Medulla oblongata (tissue), 1 donor: ENCODE measurements at regions not wholly inside any gene's neighbourhood (a gene's known extent, or its start where the extent isn't known, plus 50 kb on each side); places are given as distances from the start of the nearest gene placed in this dataset.
"Not testable (repeated sequence)": the region's sequence is repeated elsewhere in the genome, so short reads cannot be mapped to it uniquely, and the experiment has no call there.

ENCODE experiments used
- DNase-seq: peaks from one replicate; pipeline ENCODE4 v3.0.0-alpha.2; 2015; ENCODE audit errors: extremely low spot score

DNA sequence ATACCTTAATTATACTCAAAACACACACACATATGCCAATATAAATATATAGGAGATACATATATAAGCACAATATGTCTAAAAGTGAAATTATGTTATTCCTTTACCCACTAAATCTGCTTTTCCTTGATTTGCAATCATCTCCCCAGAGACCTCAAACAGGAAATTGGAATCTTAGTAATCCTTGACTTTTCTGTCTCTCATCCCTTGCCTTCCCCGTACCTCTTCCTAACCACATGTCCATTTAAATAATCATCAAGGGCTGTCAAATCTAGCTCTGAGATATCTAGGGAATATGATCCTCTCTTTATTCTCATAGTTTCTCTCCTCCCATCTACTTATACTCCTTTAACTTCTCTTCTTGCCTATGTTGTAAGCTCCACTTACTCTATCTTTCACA lies 336.6 kb downstream of the HGF start:
- DNase-seq = no peak

DNA sequence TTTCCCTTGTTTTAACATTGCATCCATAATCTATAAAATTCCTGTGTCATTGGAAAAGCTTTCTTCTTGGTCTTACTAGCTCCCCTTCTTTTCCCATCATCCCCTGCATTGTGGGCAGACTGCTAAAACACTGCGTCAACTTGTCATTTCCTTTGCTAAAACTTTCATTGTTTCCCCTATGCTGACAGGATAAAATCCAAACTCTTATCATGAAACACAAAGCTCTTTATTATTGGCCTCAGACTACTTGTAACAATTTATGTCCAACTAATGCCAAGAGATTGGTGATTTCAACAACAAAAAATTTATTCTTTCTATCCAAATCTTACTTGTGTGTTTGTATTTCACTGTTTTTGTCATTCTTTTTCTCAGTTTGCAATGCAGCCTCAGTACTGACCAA lies 339.1 kb downstream of the HGF start:
- no peak for DNase-seq

DNA sequence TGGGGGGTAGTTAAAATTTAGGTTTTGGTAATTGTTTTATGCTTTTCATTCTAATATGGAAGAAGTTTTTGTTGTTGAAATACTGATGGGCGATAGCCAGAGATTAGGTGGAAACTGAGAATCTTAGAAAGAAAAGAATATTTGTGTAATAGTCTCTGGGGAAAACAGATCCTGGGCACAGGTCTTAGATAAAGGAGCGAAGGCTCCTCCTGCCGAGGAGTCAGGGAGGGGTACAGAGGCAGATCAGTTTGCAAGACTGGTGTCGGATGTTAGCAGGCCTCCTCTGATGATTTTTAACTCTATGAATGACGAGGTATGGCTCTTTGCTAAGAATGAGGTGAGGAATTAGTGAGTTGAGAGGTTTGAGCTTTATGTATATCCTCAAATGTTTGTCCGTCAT lies 339.7 kb downstream of the HGF start:
- DNase-seq = no peak

DNA sequence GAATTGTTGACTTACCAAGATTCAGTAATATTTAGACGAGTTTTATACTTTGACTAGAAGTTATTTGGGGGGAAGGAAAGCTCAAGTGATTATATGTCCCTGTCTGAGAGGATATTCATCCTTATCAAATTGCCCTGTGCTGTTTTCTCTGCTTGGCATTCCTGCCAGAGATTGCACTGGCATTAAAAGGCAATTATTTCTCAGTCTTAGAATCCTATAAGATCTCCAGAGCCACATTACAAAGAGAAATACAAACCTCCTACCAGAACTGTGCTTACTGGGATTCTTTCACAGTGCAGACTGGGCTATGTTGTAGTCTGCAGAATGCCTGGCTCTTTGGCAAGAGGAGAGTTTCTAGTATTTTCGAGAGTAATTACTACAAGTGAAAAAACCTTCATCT lies 342.4 kb downstream of the HGF start:
- no peak for DNase-seq

DNA sequence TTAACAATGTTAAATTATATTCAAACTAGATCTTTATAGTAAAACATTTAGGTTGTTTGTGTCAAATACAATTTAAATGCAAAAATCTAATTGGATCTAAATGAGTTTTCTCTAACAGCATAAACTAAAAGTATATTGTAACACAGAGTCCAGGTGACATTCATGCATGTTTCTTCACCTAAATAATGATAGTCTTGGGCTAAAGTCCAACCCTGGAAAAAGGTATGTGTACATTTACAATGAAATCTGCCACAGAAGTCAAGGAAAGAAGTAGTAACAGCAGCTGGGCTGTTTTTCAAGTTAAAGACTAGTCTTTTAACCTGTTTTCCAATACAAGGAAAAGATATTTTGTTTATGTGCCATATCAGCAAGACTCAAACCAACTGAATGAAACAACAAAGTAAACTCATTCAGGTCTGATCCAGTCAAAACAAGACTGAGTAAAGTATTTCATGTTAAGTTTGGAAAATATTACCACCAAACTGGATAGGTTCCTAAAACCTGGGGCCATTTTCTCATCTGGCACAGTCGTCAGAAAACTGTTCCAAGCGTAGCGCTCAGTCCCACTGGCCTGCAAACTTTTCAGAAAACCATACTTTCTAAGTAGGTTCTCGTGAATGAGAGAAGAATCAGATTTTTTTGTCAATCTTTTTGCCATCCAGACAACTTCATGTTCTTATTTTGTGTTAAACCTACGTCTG lies 349.2 kb downstream of the HGF start:
- no peak for DNase-seq

DNA sequence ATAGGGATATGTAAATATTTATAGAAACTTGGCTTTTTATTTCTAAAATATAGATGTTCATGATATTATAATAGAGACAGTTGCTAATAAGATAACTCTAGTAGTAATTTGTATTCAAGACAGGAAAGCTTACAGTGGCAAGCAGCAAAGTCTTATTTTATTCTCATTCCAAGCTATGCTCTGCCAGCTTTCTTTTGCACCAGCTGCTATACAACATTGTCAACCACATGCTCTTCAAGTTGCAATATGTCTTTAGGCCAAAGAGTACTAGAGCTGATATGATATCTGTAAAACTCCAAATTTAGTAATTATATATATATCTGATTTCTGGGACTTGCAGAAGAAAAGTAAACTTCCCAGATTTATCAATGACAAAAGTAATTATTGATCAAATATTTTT lies 350.1 kb downstream of the HGF start:
- no peak for DNase-seq

DNA sequence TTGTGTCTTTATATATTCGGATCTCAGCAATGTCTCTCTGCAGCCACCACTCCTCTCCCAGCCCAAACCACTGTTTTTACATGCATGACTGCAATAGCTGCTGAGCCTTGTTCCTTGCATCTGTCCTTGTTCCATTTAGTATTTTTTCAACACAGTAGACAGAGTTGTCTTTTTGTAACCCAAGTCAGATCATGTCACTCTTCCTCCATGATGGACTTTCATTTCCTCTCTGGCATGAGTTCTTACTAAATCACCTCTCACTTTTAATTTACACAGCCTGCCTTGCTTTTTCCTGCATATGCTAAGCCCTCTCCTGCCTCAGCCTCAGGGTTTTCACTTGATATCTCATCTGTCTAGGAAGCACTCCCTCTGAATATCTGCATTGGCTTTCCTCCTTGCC lies 353.2 kb downstream of the HGF start:
- no peak for DNase-seq

DNA sequence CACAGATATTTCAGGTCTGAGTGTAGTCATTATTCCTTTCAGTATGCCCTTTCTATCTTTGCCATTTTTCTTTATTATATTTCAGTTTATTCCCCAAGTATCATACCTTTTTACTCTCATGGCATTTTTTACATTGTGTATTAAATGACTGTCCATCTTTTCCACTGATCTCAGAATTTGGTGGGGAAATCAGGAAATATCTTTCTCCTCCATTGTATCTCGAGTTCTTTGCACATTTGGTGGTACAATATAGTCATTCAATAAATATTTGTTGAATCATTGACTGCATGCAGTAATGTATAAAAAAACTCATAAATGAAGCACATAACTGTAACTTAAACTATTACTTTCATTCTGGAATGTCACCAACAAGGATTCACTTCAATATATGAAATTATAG lies 354.7 kb downstream of the HGF start:
- DNase-seq = no peak

DNA sequence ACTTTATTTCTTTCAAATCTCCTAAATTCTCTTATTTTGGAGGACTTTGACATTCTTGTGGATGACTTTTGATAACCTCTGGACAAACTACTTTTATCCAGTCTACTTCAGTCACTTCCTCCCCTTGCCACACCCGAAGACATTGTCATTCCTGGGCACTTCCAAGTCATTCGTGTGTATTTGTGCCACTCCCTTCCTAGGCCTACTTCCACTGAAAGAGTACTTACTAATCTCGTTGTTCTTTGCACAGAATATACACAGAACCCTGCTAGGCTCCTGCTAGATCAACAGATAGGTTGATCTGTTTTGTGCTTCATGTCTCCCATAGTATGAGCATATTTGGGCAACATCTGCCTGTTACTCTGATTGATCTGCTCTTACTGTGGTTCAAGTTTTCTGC lies 355.4 kb downstream of the HGF start:
- no peak for DNase-seq

DNA sequence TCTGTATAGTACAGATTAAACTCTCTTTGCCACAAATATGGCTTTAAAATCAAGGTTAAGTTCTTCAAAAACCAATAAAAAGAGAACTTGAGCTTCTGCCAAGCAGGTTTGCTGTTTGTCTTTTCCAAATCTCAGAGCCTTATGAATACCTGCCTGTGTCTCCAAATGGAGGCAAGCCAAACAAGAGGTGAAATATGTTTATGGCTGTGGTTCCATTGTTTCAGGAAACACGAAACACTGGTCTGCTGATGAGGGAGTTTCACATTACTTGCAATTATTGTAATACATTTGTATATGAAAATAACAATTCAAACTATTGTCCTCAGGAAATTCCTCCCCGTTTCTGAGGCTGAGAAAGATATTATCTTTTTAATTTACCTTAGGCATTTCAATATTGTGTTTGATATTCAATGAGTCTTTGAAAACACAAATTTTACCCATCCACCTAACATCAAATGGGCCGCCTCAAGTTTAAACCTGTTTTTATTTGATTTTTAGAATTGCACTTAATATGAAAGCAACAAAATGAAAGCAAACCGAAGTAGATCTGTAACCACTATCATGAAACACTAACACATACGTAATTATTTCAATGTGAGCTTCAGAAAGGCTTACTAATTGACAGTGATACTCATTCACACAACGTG lies 359.3 kb downstream of the HGF start:
- no peak for DNase-seq

DNA sequence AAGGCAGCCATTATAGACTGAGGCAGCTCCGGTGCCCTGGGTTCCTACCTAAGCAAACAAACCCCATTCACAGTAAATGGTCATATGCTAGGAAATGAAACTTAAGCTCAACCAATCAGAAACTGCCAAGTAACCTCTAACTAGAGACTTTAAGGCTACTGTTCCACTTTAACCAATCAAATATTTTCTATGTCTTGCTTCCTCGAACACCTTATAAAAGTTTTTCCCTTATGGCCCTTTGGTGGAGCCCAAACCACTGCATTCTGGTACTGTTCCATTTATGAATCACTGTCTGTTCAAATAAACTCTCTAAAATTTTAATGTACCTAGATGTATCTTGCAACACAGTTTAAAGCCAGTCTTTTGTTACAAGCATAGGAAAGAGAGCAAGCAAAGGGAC lies 361.1 kb downstream of the HGF start:
- DNase-seq = no peak

DNA sequence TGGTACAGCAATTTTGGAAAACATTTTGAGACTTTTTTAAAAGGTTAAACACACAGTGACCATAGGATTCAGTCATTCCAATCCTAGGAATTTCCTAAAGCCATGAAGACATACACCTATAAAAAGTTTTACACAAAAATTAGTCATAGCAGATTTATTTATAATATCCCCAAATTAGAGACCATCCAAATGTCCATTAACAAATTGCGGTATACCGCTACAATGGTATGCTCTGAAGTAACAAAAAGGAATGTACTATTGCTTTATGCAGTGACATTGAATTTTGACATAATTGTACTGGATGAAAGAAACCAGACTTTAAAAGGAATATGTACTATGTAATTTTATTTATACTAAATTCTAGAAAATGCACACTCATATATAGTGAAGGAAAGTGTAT lies 362.8 kb downstream of the HGF start:
- DNase-seq = no peak

DNA sequence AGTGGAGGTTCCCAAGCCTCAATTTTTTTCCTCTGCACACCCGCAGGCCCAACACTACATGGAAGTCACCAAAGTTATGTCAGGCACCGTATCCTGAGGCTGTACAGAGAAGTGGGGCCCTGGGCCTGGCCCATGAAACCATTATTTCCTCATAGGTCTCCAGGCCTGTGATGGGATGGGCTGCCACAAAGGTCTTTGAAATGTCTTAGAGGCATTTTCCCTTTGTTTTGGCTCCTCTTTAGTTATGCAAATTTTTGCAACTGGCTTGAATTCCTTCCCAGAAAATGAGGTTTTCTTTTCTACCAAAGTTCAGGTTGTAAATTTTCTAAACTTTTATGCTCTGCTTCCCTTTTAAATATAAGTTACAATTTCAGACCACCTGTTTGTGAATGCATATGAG lies 365.2 kb downstream of the HGF start:
- no peak for DNase-seq

DNA sequence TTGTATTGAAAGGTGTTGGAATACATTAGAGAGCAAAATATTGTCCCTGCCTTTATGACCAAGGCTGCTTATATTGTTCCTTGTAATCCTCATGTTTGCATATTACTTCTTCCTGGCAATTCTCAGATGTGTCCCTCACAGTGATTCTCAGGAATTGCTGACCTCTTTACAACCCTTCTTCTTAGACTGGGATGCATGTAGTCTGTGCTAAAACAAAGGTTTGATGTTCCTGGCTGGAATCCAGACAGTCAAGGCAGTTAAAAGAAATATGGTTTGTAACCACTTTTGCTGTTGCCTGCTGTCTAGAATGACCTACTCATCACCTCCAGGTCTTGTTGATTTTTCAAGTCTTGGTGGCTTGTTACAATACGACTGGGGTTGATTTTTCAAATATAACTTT lies 367.6 kb downstream of the HGF start:
- DNase-seq = no peak

DNA sequence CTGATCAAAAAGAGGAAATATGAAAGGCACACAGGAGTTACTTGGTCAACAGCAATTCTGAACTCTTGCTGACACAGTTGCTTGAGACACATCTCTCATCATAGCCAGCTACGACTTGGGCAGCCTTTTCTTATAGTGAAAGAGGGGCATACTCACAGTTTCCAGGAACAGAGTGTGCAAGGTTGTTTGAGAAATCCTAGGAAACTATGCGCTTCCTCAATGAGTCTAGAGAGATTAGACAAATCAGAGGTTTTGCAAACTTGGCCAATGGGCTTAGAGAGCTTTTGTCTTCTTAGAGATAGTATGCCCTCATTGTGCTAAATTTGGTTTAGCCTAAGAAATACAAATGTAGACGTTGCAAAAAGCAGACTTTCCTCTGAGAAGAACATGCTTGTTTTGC lies 370.4 kb downstream of the HGF start:
- DNase-seq = no peak

DNA sequence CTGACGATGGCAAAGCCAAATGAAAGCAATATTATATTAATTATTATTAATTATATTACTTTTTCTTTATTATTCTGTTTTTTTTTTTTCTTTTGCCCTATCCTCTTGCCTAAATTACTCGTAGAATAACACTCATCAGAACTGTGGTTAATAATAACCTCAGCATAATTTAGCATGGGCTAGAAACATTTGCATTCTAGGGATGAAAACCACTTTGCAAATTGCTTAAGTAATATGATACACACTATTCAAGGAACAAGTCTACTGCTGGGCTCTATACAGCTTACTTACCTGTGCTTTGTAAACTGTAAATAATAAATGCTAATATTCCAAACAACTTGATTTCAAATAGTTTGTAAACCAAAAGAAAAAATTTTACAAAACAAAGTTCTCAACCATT lies 375.8 kb downstream of the HGF start:
- DNase-seq = no peak

DNA sequence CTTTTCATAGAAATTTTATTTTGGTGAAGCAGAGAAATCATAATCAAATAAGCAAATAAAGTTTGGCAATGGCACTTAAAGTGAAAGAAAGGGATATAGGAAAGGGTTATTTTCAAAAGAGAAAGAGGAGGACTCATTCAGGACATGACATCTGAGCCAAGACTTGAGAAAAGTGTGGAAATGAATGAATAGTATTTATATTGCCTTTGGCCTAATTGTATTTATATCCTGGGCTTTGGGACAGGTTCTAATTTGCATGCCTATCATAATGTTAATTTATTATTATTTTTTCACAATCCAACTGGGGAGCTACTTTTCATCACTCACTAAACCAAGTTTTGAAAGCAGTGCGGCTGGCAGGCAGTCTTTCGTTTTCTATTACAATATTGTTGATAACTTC lies 376.8 kb downstream of the HGF start:
- DNase-seq = no peak

DNA sequence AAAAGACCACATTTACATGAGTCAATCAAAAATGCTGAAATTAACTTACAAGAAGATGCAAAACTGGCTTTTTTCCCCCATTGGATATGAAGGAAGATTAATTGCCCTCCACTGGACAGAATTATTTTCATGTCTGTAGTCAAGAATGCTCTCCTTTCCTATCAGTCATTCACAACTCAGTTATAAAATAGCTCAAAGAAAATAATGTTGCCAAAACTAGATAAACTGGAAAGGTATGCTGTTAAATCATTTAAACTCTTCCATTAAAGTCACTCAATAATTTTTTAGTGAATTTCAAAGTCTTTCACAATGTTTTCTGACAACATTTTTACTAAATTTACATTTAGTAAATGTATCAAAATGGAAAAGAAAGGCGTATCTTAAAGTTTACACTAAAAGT lies 384.5 kb downstream of the HGF start:
- DNase-seq = no peak

DNA sequence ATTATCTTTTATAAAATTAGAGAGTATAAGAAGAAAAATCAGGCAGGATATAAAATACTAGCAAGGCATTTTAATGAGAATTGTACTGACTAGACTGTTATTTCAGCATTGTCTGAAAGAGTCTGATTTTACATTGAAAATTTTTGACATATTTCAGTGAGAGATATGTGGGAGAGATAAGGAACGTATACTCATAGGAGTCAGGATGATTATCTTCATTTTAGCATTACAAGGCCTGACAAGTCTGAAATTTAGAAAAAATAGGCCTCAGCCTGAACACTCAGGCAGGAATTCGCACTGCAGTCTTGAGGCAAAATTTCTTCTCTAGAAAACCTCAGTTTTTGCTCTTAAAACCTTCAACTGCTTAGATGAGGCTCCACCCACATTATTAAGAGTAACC lies 386.0 kb downstream of the HGF start:
- no peak for DNase-seq

DNA sequence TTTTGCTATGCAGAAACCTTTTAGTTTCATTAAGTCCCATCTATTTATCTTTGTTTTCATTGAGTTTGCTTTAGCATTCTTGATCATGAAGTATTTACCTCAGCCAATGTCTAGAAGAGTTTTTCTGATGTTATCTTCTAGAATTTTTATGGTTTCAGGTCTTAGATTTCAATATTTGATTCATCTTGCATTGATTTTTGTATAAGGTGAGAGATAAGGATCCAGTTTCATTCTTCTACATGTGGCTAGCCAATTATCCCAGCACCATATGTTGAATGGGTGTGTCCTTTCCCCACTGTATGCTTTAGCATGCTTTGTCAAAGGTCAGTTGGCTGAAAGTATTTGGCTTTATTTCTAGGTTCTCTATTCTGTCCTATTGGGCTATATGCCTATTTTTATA lies 395.2 kb downstream of the HGF start:
- DNase-seq = not testable (repeated sequence)

DNA sequence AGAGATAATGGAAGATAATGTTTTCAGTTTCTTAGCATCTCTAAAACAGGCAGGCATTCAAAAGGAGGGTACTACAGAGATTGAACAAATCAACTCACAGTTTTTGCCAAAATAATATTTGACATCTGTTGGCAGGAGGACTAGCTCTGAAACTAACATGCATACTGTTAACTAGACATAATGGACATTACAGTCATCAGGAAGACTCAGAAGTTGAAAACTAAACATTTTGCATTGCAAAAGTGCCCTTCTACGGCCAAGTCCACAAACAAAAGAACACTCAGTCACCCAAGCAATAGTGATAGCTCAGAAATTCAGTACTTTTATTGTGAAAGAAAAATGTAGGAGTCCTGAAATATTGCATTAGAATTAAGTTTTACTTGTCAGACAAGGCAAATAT lies 399.0 kb downstream of the HGF start:
- DNase-seq = no peak

DNA sequence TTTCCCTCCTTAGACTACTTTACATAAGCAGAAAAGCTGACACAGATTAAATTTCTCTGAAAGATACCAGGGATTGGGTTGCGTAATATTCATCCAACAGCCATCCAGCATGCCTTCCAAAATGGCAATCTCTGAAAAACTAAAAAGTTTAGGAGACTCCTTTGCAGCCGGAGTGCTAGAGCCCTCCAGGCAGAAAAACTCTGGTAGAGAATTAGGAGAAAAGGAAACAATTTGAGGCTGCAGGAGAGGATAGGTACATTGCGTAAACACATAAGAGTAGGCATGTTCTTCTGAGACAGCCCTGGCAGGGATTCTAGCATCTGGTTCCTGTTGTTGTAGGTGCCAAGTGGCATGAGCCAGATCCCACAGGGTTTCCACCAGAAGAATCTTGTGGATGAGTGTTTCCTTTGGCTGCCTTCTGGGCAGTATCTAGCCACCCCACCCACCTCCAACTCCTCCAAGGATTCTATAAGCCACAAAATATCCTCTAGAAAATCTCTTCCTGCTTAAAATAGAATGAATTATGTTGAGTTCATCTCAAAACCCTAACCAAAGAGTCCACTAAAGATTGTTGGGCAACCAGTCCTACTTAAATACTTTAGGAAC lies 402.4 kb downstream of the HGF start:
- DNase-seq = no peak

DNA sequence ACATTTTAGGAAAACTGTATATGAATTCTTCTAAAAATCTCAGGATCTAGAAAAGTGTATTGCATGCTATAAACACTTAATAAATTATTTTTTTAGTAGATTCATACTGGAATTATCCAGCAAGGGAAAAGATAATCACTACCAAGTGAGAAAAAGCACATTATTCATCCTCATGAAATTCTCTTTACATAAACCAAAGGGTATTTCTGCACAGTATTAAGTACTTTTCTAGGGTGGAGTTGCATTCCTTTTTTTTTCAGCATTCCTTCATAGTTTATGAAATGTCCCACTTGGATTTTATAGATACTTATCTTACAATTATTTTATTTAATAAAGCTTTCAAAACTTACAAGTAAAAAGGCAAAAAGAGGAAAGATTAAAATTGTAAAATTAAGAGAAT lies 403.3 kb downstream of the HGF start:
- no peak for DNase-seq
